ENCODE measurements at regions not wholly inside any gene's neighbourhood (a gene's known extent, or its start where the extent isn't known, plus 50 kb on each side); places are given as distances from the start of the nearest gene placed in this dataset.

- TF ChIP-seq, protein P1, sequence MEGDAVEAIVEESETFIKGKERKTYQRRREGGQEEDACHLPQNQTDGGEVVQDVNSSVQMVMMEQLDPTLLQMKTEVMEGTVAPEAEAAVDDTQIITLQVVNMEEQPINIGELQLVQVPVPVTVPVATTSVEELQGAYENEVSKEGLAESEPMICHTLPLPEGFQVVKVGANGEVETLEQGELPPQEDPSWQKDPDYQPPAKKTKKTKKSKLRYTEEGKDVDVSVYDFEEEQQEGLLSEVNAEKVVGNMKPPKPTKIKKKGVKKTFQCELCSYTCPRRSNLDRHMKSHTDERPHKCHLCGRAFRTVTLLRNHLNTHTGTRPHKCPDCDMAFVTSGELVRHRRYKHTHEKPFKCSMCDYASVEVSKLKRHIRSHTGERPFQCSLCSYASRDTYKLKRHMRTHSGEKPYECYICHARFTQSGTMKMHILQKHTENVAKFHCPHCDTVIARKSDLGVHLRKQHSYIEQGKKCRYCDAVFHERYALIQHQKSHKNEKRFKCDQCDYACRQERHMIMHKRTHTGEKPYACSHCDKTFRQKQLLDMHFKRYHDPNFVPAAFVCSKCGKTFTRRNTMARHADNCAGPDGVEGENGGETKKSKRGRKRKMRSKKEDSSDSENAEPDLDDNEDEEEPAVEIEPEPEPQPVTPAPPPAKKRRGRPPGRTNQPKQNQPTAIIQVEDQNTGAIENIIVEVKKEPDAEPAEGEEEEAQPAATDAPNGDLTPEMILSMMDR (conservative IDR thresholded peaks at IDR 0.05; ENCODE audit: low read depth, low read length), result no peak
- TF ChIP-seq EZH2 (IDR thresholded peaks at IDR 0.05; ENCODE audit: low read length, unreplicated experiment), result no peak
Observed at GRCh38 chr9:103991698-103992097, 102.4 kb upstream of the SMC2 start.
